Gastrocnemius medialis (tissue), 4 donors: ENCODE measurements at regions not wholly inside any gene's neighbourhood (a gene's known extent, or its start where the extent isn't known, plus 50 kb on each side); places are given as distances from the start of the nearest gene placed in this dataset.

Source experiments
- ATAC-seq, 2 donors: fragments of 150-250 bp; one replicate each; pipeline ENCODE4 v1.9.1; 2016
- DNase-seq, 2 donors: peaks; one replicate each; pipeline ENCODE4 v3.0.0-alpha.2; 2019
- H3K27ac ChIP-seq, 4 donors: fragments of 200-600 bp; sonication (generic); 1 replicate in 1 of 4; 2 replicates in 3 of 4; pipeline ENCODE4 v1.5.1; 2016 to 2018; ENCODE audit warnings: mild to moderate bottlenecking in 2 of 4, moderate library complexity in 1 of 4
- H3K27me3 ChIP-seq, 3 donors: fragments of 200-600 bp; sonication (generic) in 2 of 3; 1 replicate in 1 of 3; 2 replicates in 2 of 3; pipeline versions ENCODE4 v1.5.1 to v1.6.0; 2016 to 2019; ENCODE audit warnings: mild to moderate bottlenecking in 1 of 3, moderate library complexity in 1 of 3
- H3K36me3 ChIP-seq, 2 donors: fragments of 200-600 bp; sonication (generic) in 1 of 2; one replicate each; pipeline ENCODE4 v1.5.1; 2017 to 2018
- H3K4me1 ChIP-seq, 2 donors: fragments of 200-600 bp; sonication (generic) in 1 of 2; one replicate each; pipeline ENCODE4 v1.5.1; 2016 to 2017; ENCODE audit warnings: mild to moderate bottlenecking in 2 of 2
- H3K4me3 ChIP-seq, 4 donors: fragments of 200-600 bp; sonication (generic) in 3 of 4; 1 replicate in 1 of 4; 2 replicates in 3 of 4; pipeline ENCODE4 v1.5.1; 2016 to 2019; ENCODE audit warnings: mild to moderate bottlenecking in 2 of 4
- H3K9me3 ChIP-seq, 3 donors: fragments of 200-600 bp; sonication (generic) in 2 of 3; 1 replicate in 1 of 3; 2 replicates in 2 of 3; pipeline ENCODE4 v1.5.1; 2016 to 2019
- POLR2A ChIP-seq, 2 donors: fragments of 450-650 bp; IDR thresholded peaks; one replicate each; pipeline ENCODE4 v1.6.1; 2017; ENCODE audit warnings: antibody characterized with exemption in 2 of 2, mild to moderate bottlenecking in 2 of 2, moderate library complexity in 2 of 2
- in situ Hi-C, 4 donors: fragments of 200-750 bp; cut with MboI; loops; one replicate each; pipeline versions ENCODE4 v1.15.0 to v1.8.0; 2017; ENCODE audit warnings: low sequenced_read_pairs in 4 of 4
- intact Hi-C: fragments of 100-400 bp; cut with DNase I; formaldehyde crosslinking; loops from one replicate; pipeline ENCODE4 v1.15.1; 2023; ENCODE audit warnings: low total_unique reads
- TF ChIP-seq, protein P1 (sequence below), 5 experiments: fragments of 450-650 bp in 3 of 5; fragments of 200-600 bp in 2 of 5; sonication (generic) in 2 of 5; IDR thresholded peaks in 4 of 5; conservative IDR thresholded peaks in 1 of 5; 1 replicate in 4 of 5; 2 replicates in 1 of 5; pipeline ENCODE4 v1.5.1; 2016 to 2019; ENCODE audit warnings: antibody characterized with exemption in 5 of 5, mild to moderate bottlenecking in 3 of 5, moderate library complexity in 3 of 5

DNA sequence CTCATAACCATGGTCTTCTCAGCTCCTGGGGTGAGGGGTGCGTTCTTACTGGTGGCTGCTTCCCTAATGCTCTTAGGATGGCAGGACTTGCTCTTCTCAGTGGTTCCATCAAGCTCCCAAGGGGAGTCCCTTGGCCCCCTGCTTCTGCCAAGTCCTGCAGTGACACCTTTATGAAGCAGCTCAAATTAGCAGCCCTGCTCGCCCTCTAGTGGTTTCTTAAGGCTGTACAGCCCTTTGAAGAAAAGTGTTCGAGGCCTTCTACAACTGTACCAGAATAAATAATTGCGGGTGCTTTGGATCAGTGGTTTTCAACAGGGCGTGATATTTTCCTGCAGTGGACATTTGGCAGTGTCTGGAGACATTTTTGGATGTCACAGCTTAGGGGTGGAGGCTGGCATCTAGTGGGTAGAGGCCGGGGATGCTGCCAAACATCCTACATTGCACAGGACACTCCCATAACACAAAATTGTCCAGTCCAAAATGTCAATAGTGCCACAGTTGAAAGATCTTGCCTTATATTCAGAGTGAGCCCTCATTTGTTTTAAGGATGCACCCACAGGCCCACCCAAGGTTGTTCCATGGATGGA lies 204.7 kb upstream of the S100G start:
- TF ChIP-seq, protein P1, sequence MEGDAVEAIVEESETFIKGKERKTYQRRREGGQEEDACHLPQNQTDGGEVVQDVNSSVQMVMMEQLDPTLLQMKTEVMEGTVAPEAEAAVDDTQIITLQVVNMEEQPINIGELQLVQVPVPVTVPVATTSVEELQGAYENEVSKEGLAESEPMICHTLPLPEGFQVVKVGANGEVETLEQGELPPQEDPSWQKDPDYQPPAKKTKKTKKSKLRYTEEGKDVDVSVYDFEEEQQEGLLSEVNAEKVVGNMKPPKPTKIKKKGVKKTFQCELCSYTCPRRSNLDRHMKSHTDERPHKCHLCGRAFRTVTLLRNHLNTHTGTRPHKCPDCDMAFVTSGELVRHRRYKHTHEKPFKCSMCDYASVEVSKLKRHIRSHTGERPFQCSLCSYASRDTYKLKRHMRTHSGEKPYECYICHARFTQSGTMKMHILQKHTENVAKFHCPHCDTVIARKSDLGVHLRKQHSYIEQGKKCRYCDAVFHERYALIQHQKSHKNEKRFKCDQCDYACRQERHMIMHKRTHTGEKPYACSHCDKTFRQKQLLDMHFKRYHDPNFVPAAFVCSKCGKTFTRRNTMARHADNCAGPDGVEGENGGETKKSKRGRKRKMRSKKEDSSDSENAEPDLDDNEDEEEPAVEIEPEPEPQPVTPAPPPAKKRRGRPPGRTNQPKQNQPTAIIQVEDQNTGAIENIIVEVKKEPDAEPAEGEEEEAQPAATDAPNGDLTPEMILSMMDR (IDR thresholded peaks at IDR 0.05 in 4 of 5, conservative IDR thresholded peaks at IDR 0.05 in 1 of 5) = peak; percentile 6 to 60 (median 44)
- TF ChIP-seq POLR2A (IDR thresholded peaks at IDR 0.05) = no peak

DNA sequence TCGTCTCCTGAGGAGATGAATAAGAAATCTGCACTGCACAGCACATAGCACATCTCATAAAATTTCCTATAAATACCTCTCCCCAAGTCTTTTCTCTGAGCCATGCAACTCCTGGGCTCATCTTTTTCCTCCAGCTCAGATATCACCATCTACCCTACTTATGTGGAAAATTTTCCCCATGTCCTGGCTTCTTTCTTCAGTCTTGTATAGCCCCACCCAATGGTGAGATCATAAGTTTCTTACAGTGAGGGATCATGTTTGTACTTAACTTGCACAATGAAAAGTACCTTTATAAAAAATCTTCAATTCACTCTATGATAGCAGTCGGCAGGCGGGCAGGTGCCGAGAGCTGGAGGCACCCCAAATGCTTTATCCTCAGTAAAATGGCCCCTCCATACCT lies 198.6 kb upstream of the S100G start:
- no peaks in the 10 kb centered on the region for H3K4me1 ChIP-seq
- no peak overlapping the region for H3K27ac ChIP-seq
- no peak overlapping the region for H3K4me3 ChIP-seq
- intact Hi-C loops = no loop called here
- no peaks in the 10 kb centered on the region for H3K9me3 ChIP-seq
- H3K27me3 ChIP-seq = no peaks in the 10 kb centered on the region
- no peak for ATAC-seq
- no peaks in the 10 kb centered on the region for H3K36me3 ChIP-seq
- DNase-seq = no peak
- TF ChIP-seq POLR2A (IDR thresholded peaks at IDR 0.05) = no peak
- TF ChIP-seq, protein P1 (IDR thresholded peaks at IDR 0.05 in 4 of 5, conservative IDR thresholded peaks at IDR 0.05 in 1 of 5) = no peak
- in situ Hi-C loops = no loop called here

More for the DNA sequence above, 204.7 kb upstream of the S100G start:
- ATAC-seq (no peak), DNase-seq (peak in 1 of 2 donors; percentile 11)
- no peak overlapping the region for H3K4me3 ChIP-seq
- intact Hi-C loops = no loop called here
- no peaks in the 10 kb centered on the region for H3K27me3 ChIP-seq
- no peaks in the 10 kb centered on the region for H3K9me3 ChIP-seq
- no peak overlapping the region for H3K27ac ChIP-seq
- no peaks in the 10 kb centered on the region for H3K4me1 ChIP-seq
- no peaks in the 10 kb centered on the region for H3K36me3 ChIP-seq
- in situ Hi-C loops = loop anchor here in 2 of 4 donors (25.0 kb wide), 2 partner anchors 108 to 217 kb away; partner anchors contain the start of gene S100G (in 2 of the 2)

DNA sequence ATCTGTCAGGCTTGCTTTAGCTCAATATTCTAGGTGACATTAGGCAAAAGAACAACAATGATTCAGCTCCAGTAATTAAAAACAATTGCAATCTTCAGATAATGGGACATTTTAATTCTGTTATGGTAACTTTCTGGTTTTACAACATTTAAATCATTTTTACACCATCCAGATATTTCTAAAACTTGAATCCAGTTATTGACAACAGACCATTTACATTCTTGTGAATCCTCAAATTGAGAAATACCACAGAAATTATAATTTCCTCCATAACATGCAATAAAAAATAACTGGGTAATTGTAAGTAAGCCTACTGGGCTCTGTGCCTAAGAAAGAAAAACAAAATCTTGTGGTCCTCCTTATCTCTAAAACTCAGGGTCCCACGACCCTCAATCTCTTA lies 195.0 kb upstream of the S100G start:
- H3K4me3 ChIP-seq = no peak overlapping the region
- no peak for DNase-seq
- no peaks in the 10 kb centered on the region for H3K36me3 ChIP-seq
- no peak overlapping the region for H3K27ac ChIP-seq
- no peak for TF ChIP-seq POLR2A (IDR thresholded peaks at IDR 0.05)
- TF ChIP-seq, protein P1 (IDR thresholded peaks at IDR 0.05 in 4 of 5, conservative IDR thresholded peaks at IDR 0.05 in 1 of 5) = no peak
- in situ Hi-C loops (no loop called here), intact Hi-C loops (no loop called here)
- no peak for ATAC-seq
- H3K27me3 ChIP-seq = no peaks in the 10 kb centered on the region
- H3K9me3 ChIP-seq = no peaks in the 10 kb centered on the region
- H3K4me1 ChIP-seq = no peaks in the 10 kb centered on the region

DNA sequence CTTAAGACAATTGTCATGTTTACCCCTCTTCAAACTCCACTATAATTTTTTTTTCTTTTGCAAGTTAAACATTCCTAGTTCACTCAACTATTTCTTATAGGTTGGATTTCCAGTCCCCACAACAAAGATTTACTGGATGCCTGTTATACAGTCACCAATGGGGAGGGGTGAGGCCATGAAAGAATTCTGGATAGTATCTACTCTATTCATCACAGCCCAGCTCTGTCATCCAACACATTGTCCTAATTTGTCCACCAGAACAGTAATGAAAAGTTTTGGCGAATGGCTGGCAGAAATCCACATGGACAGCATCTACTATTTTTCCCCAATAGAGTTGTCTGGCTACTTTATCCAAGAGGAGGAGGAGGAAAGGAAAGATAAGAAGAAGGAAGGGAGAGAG lies 192.7 kb upstream of the S100G start:
- no peak for ATAC-seq
- no peak overlapping the region for H3K4me3 ChIP-seq
- H3K27me3 ChIP-seq = no peaks in the 10 kb centered on the region
- TF ChIP-seq POLR2A (IDR thresholded peaks at IDR 0.05) = no peak
- intact Hi-C loops = no loop called here
- no peak overlapping the region for H3K27ac ChIP-seq
- in situ Hi-C loops = no loop called here
- no peaks in the 10 kb centered on the region for H3K9me3 ChIP-seq
- DNase-seq = no peak
- H3K36me3 ChIP-seq = no peaks in the 10 kb centered on the region
- H3K4me1 ChIP-seq = no peaks in the 10 kb centered on the region

DNA sequence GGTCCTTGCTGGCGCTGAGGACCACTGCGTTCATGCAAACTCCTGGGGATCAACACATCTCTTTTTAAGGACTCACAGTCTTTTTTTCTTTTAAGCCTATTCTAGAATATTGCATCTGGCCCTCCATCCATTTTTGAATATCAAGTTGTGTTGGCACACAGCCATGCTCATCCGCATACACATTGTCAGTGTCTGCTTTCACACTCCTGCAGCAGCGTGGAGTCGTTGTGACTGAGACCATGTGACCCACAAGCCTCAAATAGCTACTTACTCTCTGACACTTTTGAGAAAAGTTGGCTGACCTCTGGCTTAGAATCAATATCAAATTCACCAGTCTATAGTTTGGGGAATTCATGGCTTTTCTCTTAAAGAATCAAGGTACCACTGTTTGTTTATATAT lies 191.8 kb upstream of the S100G start:
- no peaks in the 10 kb centered on the region for H3K36me3 ChIP-seq
- H3K4me1 ChIP-seq = peaks cover 0 to 3% of the 10 kb centered on the region in 2 donors

More for the DNA sequence above, 191.8 kb upstream of the S100G start:
- no peak for TF ChIP-seq POLR2A (IDR thresholded peaks at IDR 0.05)
- TF ChIP-seq, protein P1 (IDR thresholded peaks at IDR 0.05 in 4 of 5, conservative IDR thresholded peaks at IDR 0.05 in 1 of 5) = no peak
- DNase-seq (no peak), ATAC-seq (no peak)
- intact Hi-C loops = no loop called here
- Histone ChIP-seq H3K4me3 (no peak overlapping the region), H3K27me3 (no peaks in the 10 kb centered on the region), H3K9me3 (no peaks in the 10 kb centered on the region), H3K27ac (no peak overlapping the region)
- in situ Hi-C loops = no loop called here
